Neural cell (in vitro differentiated cells): ENCODE measurements at regions not wholly inside any gene's neighbourhood (a gene's known extent, or its start where the extent isn't known, plus 50 kb on each side); places are given as distances from the start of the nearest gene placed in this dataset.

Experiments
- MXI1 ChIP-seq: fragments of 450-650 bp; conservative IDR thresholded peaks from 2 replicates; pipeline ENCODE4 v1.6.1; 2014; ENCODE audit warnings: antibody characterized with exemption, mild to moderate bottlenecking; ENCODE audit not compliant: poor library complexity, severe bottlenecking
- POLR2AphosphoS5 ChIP-seq: IDR thresholded peaks from 2 replicates; pipeline ENCODE4 v1.6.1; 2012
- RAD21 ChIP-seq: fragments of 450-650 bp; conservative IDR thresholded peaks from 2 replicates; pipeline ENCODE4 v1.6.1; 2014; ENCODE audit warnings: antibody characterized with exemption, mild to moderate bottlenecking, moderate library complexity
- SMC3 ChIP-seq: fragments of 450-650 bp; conservative IDR thresholded peaks from 2 replicates; pipeline ENCODE4 v1.6.1; 2014; ENCODE audit warnings: antibody characterized with exemption, mild to moderate bottlenecking, moderate library complexity; ENCODE audit not compliant: poor library complexity
- TAF1 ChIP-seq: IDR thresholded peaks from 2 replicates; pipeline ENCODE4 v1.6.1; 2012; ENCODE audit warnings: low read depth
- TF ChIP-seq, protein P1 (sequence below): fragments of 450-650 bp; IDR thresholded peaks from 2 replicates; pipeline ENCODE4 v1.5.1; 2014; ENCODE audit warnings: antibody characterized with exemption, mild to moderate bottlenecking, moderate library complexity; ENCODE audit not compliant: poor library complexity, severe bottlenecking

DNA sequence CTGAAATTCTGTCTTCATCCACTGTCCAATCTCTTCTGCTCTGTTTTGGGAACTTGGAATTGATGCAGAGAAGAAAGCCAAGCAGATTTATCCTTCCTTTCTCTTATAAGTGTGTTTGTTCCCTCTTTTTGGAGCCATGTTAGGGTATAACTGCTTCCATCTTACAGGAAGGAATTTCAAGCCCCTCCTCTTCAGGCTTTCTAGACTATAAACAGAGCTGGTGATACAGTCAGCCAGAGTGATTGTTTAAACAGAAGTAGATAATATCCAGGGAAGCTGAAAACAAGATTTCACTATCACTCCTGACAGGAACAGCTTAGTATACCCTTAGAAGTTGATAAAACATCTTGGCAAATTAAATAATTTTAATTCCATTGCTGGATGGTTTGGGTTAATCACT lies 102.1 kb upstream of the DMRT1 start:
- TF ChIP-seq, protein P1, sequence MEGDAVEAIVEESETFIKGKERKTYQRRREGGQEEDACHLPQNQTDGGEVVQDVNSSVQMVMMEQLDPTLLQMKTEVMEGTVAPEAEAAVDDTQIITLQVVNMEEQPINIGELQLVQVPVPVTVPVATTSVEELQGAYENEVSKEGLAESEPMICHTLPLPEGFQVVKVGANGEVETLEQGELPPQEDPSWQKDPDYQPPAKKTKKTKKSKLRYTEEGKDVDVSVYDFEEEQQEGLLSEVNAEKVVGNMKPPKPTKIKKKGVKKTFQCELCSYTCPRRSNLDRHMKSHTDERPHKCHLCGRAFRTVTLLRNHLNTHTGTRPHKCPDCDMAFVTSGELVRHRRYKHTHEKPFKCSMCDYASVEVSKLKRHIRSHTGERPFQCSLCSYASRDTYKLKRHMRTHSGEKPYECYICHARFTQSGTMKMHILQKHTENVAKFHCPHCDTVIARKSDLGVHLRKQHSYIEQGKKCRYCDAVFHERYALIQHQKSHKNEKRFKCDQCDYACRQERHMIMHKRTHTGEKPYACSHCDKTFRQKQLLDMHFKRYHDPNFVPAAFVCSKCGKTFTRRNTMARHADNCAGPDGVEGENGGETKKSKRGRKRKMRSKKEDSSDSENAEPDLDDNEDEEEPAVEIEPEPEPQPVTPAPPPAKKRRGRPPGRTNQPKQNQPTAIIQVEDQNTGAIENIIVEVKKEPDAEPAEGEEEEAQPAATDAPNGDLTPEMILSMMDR: no peak
- no peak for TF ChIP-seq SMC3
- TF ChIP-seq TAF1: no peak
- TF ChIP-seq RAD21: no peak
- TF ChIP-seq MXI1: no peak
- no peak for TF ChIP-seq POLR2AphosphoS5
